ENCODE measurements at regions not wholly inside any gene's neighbourhood (a gene's known extent, or its start where the extent isn't known, plus 50 kb on each side); places are given as distances from the start of the nearest gene placed in this dataset.

DNA sequence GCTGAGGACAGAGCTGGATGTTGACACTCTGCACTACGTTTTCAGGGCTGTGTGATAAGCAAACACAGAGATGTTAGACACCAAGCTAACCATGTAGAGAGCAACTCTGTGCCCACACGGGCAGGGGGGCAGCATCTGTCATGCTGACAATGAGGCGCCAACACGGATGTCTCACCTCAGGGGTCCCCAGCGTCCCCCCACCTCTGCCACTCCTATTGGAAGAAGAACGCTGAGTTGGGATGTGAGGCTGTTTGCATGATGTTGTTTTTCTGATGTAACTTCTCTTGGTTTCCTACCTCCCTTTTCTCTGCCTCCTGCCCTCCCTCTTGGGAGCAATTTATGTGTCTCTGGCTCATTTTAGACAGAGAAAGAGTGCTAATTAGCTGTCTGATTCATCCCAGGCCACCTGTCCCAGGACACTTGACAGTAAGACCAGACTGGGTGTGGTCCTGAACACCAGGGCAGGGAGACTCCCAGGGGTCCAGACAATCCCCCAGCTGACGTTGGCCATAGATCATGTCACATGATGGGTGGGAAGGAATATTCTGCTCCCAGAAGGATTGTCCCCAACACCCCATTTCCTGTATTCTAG, 89.2 kb upstream of the NCAM1 start:
- DNase-seq (ENCODE audit: low read depth in 4 of 4, low spot score in 3 of 4), result no peak

DNA sequence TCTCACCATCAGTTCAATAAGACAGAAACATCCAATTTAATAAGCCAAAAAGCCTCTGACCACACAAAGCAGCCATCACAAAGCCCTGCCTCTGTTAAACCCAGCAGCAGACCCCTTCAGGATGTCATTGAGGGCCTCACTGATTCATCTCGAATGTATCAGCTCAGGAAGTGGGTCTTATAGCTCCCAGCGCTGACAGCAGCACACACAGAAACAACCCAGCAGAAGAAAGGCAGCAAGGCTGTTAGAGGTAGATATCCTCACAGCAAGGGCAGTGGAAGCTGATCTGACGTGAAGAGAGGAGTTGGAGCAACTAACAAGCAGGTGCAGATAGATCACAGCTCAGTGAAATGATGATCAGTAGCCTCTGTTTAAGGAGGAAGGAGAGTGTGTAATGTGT, 86.2 kb upstream of the NCAM1 start:
- DNase-seq (ENCODE audit: low read depth in 4 of 4, low spot score in 3 of 4), result no peak

GRCh38 chr11:112877581-112877980, 83.6 kb upstream of the NCAM1 start:
- no peak for DNase-seq (ENCODE audit: low read depth in 4 of 4, low spot score in 3 of 4)

- no peak for DNase-seq (ENCODE audit: low read depth in 4 of 4, low spot score in 3 of 4)
These were observed 83.1 kb upstream of the NCAM1 start for GRCh38 chr11:112878033-112878601.

GRCh38 chr11:112880495-112880894, 80.7 kb upstream of the NCAM1 start:
- no peak for DNase-seq (ENCODE audit: low read depth in 4 of 4, low spot score in 3 of 4)

GRCh38 chr11:112881461-112881860, 79.8 kb upstream of the NCAM1 start:
- DNase-seq (ENCODE audit: low read depth in 4 of 4, low spot score in 3 of 4), result peak; percentile 64 to 76 (median 70)

DNA sequence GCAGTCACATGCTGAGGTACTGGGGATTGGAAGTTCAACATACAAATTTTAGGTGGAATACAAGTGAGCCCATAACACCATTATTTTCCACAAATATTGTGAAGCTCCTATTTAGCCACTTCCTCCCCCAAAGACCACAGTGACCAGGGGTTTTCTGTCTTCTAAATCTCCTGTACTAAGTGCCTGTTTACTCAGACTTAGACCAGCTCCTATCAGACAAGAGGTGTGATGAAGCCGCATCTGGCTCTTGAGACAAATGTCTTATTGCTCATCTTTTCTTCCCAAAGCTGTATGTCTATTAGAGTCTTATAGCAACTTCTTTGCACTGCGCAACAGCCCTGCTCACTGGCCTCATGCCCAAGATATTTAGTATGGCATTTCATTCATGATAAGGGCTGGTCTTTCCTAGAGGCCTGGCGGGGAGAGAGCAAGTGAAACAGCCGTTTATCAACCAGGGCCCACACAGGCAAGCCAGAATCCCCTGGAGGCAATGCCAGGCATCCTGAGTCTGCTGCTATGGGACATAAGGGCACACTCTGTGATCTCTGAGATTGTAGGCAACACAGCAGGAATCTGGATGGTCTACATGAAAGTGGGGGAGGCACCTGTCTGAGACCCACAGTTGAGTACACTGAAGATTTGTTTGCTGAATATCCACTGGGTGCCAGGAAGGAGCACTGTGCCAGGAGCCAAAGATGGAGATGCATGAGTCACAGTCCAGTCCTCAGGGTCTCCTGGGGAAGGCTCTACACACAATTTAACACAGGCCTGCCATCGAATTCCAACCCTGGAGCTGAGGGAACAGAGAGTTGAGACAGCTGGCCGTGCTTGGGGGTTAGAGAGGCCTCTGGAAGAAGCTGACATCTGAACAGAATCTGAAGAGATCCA, 78.5 kb upstream of the NCAM1 start:
- no peak for DNase-seq (ENCODE audit: low read depth in 4 of 4, low spot score in 3 of 4)

DNA sequence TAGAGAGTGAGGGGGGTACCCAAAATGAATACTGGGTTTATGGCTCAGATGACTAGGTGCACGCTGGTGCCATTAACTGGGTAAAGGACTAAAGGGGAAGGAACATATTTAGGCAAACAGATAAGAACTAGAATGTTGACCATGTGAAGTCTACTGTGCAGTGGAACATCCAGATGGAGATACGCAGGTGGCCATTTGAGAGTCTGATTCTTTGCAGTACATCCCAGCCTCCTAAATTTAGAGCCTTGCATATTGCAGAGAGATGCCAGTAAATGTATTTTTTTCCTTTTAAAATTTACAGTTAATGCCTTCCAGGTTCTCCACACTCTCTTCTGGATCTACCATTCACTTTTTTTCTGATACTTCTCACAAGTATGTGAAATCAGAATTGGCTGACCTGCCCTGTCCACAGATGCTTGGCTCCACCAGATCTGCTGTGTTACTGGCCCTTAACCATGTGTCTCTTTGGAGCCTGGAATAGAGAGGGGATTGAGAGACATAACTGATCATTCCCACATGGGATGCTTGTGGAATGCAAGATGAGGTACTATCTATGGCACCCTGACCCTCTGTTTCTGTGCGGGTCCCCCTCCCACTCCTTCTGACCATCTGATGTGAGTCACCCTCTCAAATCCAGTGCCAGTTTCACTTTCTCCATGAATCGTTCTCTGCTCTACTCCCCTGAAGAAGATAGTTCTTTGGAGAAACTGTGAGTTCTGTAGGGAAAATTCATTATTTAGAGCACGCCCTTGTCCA, 77.0 kb upstream of the NCAM1 start:
- no peak for DNase-seq (ENCODE audit: low read depth in 4 of 4, low spot score in 3 of 4)

DNA sequence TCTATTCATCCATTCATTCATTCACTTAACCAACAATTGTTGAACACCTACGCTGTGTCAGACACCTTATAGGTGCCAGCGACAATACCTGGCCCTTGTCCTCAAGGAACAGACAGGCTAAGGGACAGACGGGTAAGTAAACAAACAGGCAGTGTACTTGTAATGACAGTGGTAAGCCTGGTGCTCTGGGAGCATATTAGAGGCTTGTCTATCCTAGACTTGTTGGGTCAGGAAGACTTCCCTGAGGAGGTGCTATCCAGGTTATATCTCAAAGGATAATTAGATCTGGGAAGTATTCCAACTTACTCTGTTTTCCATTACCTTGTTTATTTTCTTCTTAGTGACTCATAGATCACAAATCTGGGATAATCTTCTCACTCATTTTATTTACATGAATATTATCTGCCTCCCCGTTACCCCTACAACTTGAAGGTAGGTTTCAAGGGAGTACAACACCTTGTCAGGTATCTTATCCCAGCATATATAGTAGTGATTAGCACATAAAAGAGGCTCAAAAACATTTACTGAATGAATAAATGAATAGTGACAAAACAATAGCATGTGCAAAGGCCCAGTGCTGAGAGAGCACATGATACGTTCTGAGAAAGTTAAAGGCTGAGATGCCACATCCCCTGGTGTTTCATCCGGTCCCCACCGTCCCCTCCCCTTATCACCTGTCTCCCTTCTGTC, 75.3 kb upstream of the NCAM1 start:
- no peak for DNase-seq (ENCODE audit: low read depth in 4 of 4, low spot score in 3 of 4)

DNA sequence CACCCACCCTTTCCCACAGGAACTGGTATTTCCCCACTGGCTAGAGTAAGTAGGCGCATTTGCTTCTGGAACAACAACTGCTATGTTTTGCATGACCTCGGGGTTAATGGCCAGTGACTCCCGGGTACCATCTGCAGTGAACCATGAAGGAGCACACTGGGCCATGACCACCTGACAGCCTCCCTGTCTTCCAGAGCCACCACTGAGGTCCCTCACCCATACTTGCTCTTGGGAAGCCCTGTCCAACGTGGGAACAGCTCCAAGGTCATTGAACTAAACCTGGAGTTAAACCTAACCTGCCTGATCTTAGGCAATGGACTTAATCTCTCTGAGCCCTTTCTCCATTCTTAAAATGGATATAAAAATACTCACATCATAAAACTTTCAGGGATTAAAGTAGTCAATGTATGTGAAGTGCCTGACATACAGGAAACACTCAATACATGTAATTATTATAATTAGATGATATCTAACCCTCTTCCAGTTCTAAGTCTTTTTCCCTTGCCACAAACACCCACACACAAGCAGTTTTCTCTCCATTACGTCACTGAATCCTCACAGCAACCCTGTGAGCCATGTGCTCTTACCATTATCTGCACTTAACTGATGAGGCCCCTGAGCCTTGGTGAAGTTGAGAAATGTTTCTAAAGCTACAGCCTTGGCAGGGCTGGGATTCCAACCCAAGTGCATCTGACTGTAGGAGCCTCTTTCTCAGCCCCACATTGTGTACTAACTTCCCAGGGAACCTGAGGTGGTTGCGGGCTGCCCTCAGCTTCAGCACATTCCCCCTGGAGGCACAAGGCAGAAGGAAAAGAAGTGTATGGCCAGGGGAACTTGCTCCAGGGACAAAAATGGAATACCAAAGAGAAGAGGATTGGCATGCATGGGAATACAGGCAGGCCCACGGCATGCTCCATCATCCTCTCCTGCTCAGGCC, 74.5 kb upstream of the NCAM1 start:
- DNase-seq (ENCODE audit: low read depth in 4 of 4, low spot score in 3 of 4), result no peak

GRCh38 chr11:112889446-112889845, 71.8 kb upstream of the NCAM1 start:
- DNase-seq (ENCODE audit: low read depth in 4 of 4, low spot score in 3 of 4), result no peak

DNA sequence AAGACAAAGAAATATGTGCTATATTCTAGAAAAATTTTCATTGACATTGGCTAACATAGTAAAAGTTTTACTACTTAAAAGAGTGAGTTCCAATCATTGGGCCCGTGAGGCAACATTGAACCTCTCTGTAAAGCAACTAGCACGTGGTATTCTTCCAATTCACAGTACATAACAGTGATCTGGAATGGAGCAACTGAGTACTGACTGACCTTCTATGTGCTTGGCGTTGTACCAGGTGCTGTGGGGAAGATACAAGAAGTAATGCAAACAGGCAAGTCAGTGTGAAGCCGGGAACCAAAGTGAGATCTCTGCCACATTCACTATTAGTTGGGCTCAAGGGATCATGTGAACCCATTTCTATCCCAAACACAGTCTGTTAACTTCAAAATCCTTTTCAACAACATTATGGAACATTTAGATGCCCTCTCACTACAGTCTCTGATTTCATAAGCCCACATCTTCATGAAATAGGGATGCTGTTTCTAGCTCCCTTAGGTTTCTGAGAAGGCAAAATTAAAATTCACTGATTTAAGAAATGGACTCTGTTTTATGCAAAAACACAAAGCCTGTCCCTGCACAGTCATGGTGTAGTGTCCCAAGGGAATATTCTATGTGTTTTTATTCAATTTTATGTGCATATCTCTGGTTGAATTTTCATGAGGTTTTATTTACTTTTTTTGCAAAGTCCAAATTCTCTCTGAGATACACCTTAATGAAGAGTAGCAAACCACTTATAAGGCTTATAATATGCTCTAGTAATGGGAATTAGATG, 61.8 kb upstream of the NCAM1 start:
- DNase-seq (ENCODE audit: low read depth in 4 of 4, low spot score in 3 of 4), result no peak

DNA sequence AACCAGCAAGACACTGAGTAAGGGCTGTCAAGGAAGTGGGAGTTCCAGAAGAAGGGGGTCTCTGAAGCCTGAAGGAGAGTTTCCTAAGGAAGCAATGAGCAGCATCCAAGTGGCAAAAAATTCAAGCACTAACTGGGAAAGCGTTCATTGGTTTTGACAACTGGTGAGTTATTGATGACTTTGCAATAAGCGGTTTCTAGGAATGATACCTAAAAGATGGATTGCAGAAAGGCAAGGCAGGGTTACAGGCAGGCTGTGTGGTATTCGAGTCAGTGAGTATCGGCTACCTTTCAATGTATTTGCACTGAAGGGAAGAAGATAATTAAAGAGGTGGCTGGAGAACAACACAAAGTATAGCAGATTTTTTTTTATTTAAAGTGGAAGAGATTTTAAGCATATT, 59.3 kb upstream of the NCAM1 start:
- no peak for DNase-seq (ENCODE audit: low read depth in 4 of 4, low spot score in 3 of 4)

DNA sequence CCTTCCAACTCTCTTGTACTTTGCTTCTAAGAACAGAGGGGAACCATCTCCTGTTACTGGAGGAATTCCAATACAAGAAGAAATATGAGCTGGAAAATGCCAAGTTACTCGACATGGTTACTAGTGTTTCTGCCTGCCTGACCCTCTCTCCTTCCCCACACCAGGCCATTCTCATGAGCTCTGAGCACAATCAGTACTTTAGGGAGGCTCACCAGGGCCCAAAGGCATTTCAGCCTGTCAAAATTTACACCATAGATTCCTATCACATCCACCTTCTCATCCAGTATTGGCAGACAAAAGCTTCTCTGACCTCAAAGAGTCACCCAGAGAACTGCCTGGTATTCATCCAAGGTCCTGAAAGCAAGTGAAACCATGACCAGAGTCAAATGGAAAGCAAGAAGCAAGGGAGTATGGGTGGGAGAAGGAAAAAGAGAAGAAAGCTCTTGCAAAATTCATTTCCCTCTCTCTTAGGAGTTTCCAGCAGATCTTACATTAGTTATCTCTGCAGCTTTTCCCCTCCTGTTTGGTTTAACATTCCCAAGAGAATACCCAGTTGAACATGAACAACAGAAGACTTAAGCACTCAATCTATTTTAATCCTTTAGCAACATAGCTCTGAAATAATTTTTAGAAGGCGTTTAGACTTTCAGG, 58.7 kb upstream of the NCAM1 start:
- no peak for DNase-seq (ENCODE audit: low read depth in 4 of 4, low spot score in 3 of 4)

- DNase-seq (ENCODE audit: low read depth in 4 of 4, low spot score in 3 of 4), result no peak
These were observed 57.9 kb upstream of the NCAM1 start for GRCh38 chr11:112903340-112903739.

DNA sequence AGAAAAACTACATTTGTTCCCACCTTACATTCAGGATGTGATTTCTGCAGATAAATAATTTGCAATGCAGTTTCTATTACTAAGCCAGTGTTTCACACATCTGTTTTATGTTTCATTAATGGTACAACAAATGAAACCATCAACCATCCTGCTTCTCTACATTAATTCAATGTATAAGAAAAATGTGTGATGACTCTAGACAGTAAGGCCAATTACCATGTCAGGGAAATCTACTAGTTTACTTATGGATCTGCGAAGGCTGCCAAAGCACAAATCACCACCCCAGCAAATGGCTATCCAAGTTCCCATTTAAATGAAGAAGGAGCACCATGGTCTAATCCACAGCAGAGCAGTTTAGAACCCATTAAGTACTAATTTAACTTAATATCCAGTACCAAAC, 50.1 kb upstream of the NCAM1 start:
- DNase-seq (ENCODE audit: low read depth in 4 of 4, low spot score in 3 of 4), result no peak
